A172 (cell line): ENCODE measurements at regions not wholly inside any gene's neighbourhood (a gene's known extent, or its start where the extent isn't known, plus 50 kb on each side); places are given as distances from the start of the nearest gene placed in this dataset.
"Not testable (repeated sequence)": the region's sequence is repeated elsewhere in the genome, so short reads cannot be mapped to it uniquely, and the experiment has no call there.

ENCODE experiments used
- DNase-seq: peaks from one replicate; pipeline ENCODE4 v3.0.0-alpha.2; 2015; ENCODE audit warnings: low spot score

DNA sequence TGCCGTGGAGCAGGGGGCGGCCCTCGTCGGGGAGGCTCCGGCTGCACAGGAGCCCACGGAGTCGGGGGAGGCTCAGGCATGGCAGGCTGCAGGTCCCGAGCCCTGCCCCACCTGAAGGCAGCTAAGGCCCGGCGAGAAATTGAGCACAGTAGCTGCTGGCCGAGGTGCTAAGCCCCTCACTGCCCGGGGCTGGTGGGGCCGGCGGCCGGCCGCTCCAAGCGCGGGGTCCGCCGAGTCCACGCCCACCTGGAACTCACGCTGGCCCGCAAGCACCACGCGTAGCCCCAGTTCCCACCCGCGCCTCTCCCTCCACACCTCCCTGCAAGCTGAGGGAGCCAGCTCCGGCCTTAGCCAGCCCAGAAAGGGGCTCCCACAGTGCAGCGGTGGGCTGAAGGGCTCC lies 589.4 kb downstream of the PPP4R3C start:
- DNase-seq: no peak

- DNase-seq: no peak
Observed at GRCh38 chrX:26871967-26872366, 591.2 kb downstream of the PPP4R3C start.

- DNase-seq: peak; percentile 60
Observed at GRCh38 chrX:26851981-26852380, 611.2 kb downstream of the PPP4R3C start.

GRCh38 chrX:26848511-26848910 lies 614.6 kb downstream of the PPP4R3C start:
- no peak for DNase-seq

GRCh38 chrX:26845056-26845455 lies 618.1 kb downstream of the PPP4R3C start:
- DNase-seq: peak; percentile 68

- no peak for DNase-seq
Observed at GRCh38 chrX:26822448-26822847, 606.5 kb downstream of the MAGEB5 start.

DNA sequence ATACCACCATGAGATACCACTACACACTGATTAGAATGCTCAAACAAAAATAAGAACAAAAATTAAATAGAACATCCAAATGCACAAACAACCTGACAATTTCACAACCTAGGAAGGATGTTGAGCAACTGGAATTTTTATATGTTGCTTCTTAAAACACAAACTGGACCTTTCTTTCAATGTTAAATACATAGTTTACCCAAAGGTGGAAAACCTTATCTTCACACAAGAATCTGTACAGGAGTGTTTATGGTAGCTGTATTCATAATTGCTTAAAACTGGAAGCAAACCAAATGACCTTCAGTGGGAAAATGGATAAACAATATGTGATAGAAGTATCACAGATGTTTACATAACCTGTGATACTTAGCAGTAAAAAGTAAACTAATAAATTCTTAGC lies 573.8 kb downstream of the MAGEB5 start:
- DNase-seq: no peak

GRCh38 chrX:26788402-26788998 lies 572.5 kb downstream of the MAGEB5 start:
- DNase-seq: no peak

- DNase-seq: peak; percentile 61
Observed at GRCh38 chrX:26783512-26784225, 567.7 kb downstream of the MAGEB5 start.

GRCh38 chrX:26778320-26778888 lies 562.4 kb downstream of the MAGEB5 start:
- DNase-seq: no peak

DNA sequence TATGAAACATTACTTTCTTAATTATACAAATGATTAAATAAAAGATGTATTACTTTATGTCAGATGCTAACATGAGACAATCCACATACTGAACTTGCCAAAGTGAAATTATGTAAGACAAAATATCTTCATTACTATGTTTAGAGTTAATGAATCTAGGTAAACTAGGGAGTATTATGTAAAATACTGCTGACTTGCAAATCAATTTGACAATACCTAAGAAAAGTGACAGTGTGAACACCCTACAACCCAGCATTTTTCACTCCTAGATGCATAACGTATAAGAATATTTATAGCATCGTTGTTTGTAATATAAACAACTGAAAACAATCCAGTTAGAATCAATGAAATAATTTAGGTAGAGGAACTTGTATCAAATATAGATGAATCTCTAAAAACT lies 546.3 kb downstream of the MAGEB5 start:
- DNase-seq: no peak

DNA sequence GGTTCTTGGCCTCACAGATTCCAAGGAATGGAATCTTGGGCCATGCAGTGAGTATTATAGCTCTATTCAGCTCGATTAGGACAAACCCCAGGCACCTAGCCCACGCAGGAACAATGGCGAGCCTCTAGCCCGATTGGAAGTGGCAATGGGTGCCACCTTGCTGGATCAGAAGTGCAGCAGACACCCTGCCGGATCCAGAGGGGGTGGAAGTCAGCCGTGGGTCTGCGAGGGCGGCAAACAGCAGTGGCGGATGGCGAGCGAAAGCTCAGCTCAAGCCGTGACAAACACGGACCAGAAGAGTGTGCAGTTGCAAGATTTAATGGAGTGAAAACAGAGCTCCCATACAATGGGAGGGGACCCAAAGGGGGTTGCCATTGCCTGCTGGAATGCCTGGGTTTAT lies 539.8 kb downstream of the MAGEB5 start:
- DNase-seq: not testable (repeated sequence)

DNA sequence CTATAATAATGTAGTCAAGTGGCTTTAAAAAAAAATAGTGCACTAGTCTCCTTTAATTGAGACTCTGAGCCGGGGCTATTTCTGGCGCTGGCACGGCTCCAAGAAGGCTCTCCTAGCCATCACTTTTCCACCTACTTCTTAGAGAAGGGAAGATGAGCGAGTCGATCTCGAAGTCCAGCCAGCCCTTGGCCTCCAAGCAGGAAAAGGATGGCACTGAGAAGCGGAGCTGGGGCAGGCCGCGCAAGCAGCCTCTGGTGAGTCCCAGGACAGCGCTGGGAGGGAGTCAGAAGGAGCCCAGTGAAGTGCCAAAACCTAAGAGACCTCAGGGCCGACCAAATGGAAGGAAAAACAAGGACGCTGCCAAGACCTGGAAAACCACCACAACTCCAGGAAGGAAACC lies 531.9 kb downstream of the MAGEB5 start:
- DNase-seq: no peak

DNA sequence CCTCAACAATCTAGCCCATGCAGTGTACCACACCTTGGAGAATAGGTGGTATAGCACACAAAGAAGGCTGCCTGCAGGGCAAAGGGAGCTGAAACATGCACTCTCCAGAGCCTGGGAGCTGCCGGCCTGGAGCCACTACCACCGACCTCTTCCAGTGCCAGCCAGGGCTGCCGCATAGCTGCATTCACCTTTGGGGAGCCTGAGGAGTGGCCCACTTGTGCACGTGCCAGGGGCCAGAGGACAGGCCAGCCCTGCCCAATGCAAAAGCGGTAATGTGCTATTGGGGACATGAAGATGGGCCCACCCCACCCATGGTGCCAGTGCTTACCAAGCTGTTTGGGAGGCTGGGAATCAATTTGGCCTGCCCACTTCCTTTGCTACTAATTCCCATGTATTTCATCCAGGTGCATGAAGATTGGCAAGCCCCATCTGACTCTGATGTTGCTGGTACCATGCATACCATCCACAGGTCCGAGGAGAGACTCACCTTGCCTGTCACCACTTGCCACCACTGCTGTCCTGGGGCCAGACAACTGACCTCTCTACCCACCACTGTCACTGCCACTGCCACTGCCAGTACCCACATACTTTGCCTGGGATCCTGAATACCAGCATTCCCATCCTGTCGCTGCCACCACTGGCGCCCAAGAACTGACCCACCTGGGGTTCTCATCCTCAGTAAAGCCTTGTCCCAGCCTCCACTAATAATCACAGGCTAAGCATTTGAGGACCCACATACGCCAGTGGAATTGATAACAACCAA lies 506.9 kb downstream of the MAGEB5 start:
- no peak for DNase-seq

- peak; percentile 5 for DNase-seq
Observed at GRCh38 chrX:26672571-26672970, 456.6 kb downstream of the MAGEB5 start.

DNA sequence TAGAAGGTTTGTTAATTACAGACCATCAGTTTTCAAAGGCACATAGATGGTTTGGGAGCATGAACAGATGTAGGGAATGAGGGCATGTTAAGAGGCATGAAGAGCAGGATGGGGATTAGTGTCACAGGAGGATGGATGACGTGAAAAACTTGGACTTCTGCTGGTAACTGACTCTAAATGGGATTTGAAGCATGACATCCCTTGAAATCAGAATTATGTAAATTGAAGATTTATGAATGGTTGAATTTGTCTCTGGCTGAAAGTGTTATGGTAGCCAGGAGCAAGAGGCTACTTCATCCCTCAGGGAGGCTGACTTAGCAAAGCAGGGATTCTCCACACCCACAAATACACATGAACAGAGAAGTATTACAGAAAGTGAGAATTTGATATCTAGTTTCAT lies 454.6 kb downstream of the MAGEB5 start:
- no peak for DNase-seq

DNA sequence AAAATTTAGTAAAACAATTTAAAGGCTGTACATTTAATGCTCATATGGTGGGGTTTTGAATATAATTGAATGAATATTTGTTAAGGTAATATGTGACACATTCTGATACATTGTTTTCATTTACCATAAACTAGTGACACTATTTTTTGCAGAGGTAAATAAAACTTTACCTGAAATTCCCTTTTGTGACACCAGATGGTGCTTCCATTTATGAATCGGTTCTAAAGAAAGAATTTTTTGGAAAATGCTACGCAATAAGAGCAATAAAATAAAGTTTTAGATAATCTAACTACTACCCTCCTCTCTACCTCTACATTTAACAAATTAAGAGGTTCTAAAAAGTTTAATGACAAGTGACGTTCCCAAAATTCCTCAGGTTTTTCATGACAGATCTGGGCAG lies 448.9 kb downstream of the MAGEB5 start:
- DNase-seq: no peak

DNA sequence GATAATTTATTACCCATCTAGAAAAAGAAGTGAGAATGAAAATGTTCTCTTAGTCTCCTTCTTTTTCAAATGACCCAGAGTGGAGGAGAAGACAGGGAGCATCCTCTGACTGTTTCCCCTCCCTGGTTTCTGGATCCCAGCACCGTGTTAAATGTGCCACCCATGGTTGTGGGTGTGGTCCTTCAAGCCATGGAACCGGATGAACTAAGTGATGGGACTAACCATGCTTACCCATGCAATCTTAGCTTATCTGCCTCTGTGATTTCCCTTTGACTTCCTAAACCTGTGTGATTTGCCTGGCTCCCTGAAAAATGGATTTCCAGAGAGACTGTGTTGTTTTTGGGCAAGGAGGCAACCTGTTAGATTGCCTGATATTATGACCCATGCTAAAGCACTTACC lies 437.1 kb downstream of the MAGEB5 start:
- no peak for DNase-seq

- peak; percentile 3 for DNase-seq
Observed at GRCh38 chrX:26651755-26652154, 435.8 kb downstream of the MAGEB5 start.

DNA sequence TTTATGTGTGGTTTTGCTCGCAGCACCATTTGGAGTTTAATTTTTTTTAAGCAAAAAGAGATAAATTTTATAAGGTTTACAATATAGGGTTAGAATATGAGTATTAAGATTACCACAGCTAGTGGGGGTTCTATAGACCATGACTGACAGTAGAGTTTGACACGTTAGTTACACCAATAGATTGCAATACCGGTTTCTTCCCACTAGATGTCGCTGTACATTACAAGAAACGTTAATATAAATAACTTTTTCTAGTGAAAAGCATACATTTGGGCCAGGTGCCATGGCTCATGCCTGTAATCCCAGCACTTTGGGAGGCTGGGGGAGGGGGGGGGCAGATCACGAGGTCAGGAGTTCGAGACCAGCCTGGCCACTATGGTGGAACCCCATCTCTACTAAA lies 433.6 kb downstream of the MAGEB5 start:
- DNase-seq: peak; percentile 53

DNA sequence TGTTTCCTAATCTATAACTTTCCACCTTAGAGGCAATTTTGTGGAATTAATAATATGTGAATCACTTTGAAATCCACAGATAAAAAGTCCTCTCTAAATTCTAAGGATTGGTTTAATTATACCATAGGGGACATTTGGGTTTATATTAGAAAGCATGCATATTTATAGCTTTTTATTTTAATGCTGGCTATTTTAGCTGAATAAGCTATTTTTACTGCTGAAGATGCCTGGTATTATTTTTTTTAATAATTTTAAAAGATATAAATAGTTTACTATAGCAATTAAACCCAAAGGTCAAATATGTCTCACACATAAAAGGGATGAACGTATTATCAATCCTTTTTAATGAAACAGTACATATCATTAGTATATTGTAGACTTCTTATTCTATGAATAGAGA lies 415.4 kb downstream of the MAGEB5 start:
- DNase-seq: no peak

GRCh38 chrX:26613956-26614355 lies 398.0 kb downstream of the MAGEB5 start:
- DNase-seq: peak; percentile 26

DNA sequence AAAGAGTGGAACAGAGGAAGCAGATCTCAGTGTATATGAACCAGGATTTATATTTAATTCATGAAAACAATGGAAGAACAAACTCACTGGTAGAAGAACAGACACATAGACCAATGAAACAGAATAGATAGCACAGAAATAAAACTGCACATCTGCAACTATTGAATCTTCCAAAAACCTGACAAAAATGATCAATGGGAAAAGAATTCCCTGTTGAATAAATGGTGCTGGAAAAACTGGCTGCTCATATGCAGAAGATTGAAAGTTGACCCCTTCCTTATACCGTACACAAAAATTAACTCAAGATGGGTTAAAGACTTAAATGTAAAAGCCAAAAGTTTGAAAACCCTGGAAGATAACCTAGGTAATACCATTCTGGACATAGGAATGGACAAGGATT lies 391.0 kb downstream of the MAGEB5 start:
- DNase-seq: no peak
